Peyer's patch (tissue), 4 donors: ENCODE measurements at regions not wholly inside any gene's neighbourhood (a gene's known extent, or its start where the extent isn't known, plus 50 kb on each side); places are given as distances from the start of the nearest gene placed in this dataset.

Experiments used
- CTCF ChIP-seq, 6 experiments: fragments of 450-650 bp in 4 of 6; fragments of 200-600 bp in 2 of 6; sonication (generic) in 1 of 6; IDR thresholded peaks; one replicate each; pipeline ENCODE4 v1.5.1; 2017 to 2019; ENCODE audit warnings: antibody characterized with exemption in 6 of 6, mild to moderate bottlenecking in 3 of 6, moderate library complexity in 1 of 6
- POLR2A ChIP-seq, 2 donors: fragments of 450-650 bp; IDR thresholded peaks; one replicate each; pipeline ENCODE4 v1.5.1; 2017; ENCODE audit warnings: antibody characterized with exemption in 2 of 2, mild to moderate bottlenecking in 2 of 2, moderate library complexity in 2 of 2

GRCh38 chr7:73940701-73941238 is 79.8 kb downstream of the TMEM270 start:
- TF ChIP-seq CTCF (IDR thresholded peaks at IDR 0.05) = no peak
- TF ChIP-seq POLR2A (IDR thresholded peaks at IDR 0.05) = no peak
